ENCODE measurements at regions not wholly inside any gene's neighbourhood (a gene's known extent, or its start where the extent isn't known, plus 50 kb on each side); places are given as distances from the start of the nearest gene placed in this dataset.

- Histone ChIP-seq H3K27ac (ENCODE audit: low read length) (no peak overlapping the region), H3K4me3 (ENCODE audit: control insufficient read depth in 1 of 2, extremely low read depth in 1 of 2, low read length in 1 of 2) (no peak overlapping the region), H3K27me3 (replicated peaks in 1 of 2; ENCODE audit: control insufficient read depth in 2 of 2, extremely low read depth in 1 of 2, insufficient read depth in 2 of 2, low read length in 1 of 2) (no peaks in the 10 kb centered on the region), H3K9me3 (no peaks in the 10 kb centered on the region), H3K4me1 (ENCODE audit: control insufficient read depth in 1 of 2, extremely low read depth in 1 of 2, insufficient read depth in 2 of 2, low read length in 2 of 2) (no peaks in the 10 kb centered on the region), H3K36me3 (ENCODE audit: control insufficient read depth in 2 of 2, extremely low read depth in 1 of 2, insufficient read depth in 1 of 2, low read length in 1 of 2) (no peaks in the 10 kb centered on the region)
- peaks cover 3 to 4% (median 4%) of the 10 kb centered on the region in 3 donors for H3K9me3 Mint-ChIP-seq
- no CpG with 5 or more reads among the region's 1 CpG for WGBS (ENCODE audit: insufficient coverage)
- ChIA-PET CTCF (no interaction called here), POLR2A (no interaction called here)
- H3K27ac Mint-ChIP-seq: no peak overlapping the region
- H3K27me3 Mint-ChIP-seq: no peaks in the 10 kb centered on the region
- H3K36me3 Mint-ChIP-seq: no peaks in the 10 kb centered on the region
- no peaks in the 10 kb centered on the region for H3K4me1 Mint-ChIP-seq
- no peak for ATAC-seq (replicated peaks in 1 of 4)
- DNase-seq: no peak
- no peak overlapping the region for H3K4me3 Mint-ChIP-seq
Observed at GRCh38 chr5:26572480-26572879, 465.9 kb downstream of the CDH9 start.

- Mint-ChIP-seq H3K9me3 (peaks cover 11 to 19% (median 15%) of the 10 kb centered on the region in 3 donors), H3K4me3 (no peak overlapping the region), H3K36me3 (no peaks in the 10 kb centered on the region), H3K27ac (no peak overlapping the region), H3K4me1 (no peaks in the 10 kb centered on the region), H3K27me3 (no peaks in the 10 kb centered on the region)
- Histone ChIP-seq H3K36me3 (ENCODE audit: control insufficient read depth in 2 of 2, extremely low read depth in 1 of 2, insufficient read depth in 1 of 2, low read length in 1 of 2) (no peaks in the 10 kb centered on the region), H3K27ac (ENCODE audit: low read length) (no peak overlapping the region), H3K4me3 (ENCODE audit: control insufficient read depth in 1 of 2, extremely low read depth in 1 of 2, low read length in 1 of 2) (no peak overlapping the region), H3K9me3 (no peaks in the 10 kb centered on the region), H3K4me1 (ENCODE audit: control insufficient read depth in 1 of 2, extremely low read depth in 1 of 2, insufficient read depth in 2 of 2, low read length in 2 of 2) (no peaks in the 10 kb centered on the region), H3K27me3 (replicated peaks in 1 of 2; ENCODE audit: control insufficient read depth in 2 of 2, extremely low read depth in 1 of 2, insufficient read depth in 2 of 2, low read length in 1 of 2) (no peaks in the 10 kb centered on the region)
- DNase-seq (no peak), ATAC-seq (replicated peaks in 1 of 4) (no peak)
- ChIA-PET POLR2A (no interaction called here), CTCF (no interaction called here)
- 92% methylated on average over 14 of the region's 14 CpGs for WGBS (ENCODE audit: insufficient coverage)
Observed at GRCh38 chr5:26569929-26570258, 468.5 kb downstream of the CDH9 start.

GRCh38 chr5:26569241-26569928, 469.0 kb downstream of the CDH9 start:
- 88% methylated on average over 23 of the region's 26 CpGs for WGBS (ENCODE audit: insufficient coverage)

GRCh38 chr5:26568316-26568715, 470.1 kb downstream of the CDH9 start:
- DNase-seq: no peak
- Mint-ChIP-seq H3K9me3 (peaks cover 12 to 22% (median 20%) of the 10 kb centered on the region in 3 donors), H3K27me3 (no peaks in the 10 kb centered on the region), H3K36me3 (no peaks in the 10 kb centered on the region), H3K4me1 (no peaks in the 10 kb centered on the region), H3K4me3 (no peak overlapping the region), H3K27ac (no peak overlapping the region)
- H3K27me3 ChIP-seq (replicated peaks in 1 of 2; ENCODE audit: control insufficient read depth in 2 of 2, extremely low read depth in 1 of 2, insufficient read depth in 2 of 2, low read length in 1 of 2): no peaks in the 10 kb centered on the region
- WGBS (ENCODE audit: insufficient coverage): 73% methylated on average over 9 of the region's 9 CpGs
- no peaks in the 10 kb centered on the region for H3K9me3 ChIP-seq
- POLR2A ChIA-PET: no interaction called here
- CTCF ChIA-PET: no interaction called here
- H3K36me3 ChIP-seq (ENCODE audit: control insufficient read depth in 2 of 2, extremely low read depth in 1 of 2, insufficient read depth in 1 of 2, low read length in 1 of 2): no peaks in the 10 kb centered on the region
- H3K4me3 ChIP-seq (ENCODE audit: control insufficient read depth in 1 of 2, extremely low read depth in 1 of 2, low read length in 1 of 2): no peak overlapping the region
- no peaks in the 10 kb centered on the region for H3K4me1 ChIP-seq (ENCODE audit: control insufficient read depth in 1 of 2, extremely low read depth in 1 of 2, insufficient read depth in 2 of 2, low read length in 2 of 2)
- H3K27ac ChIP-seq (ENCODE audit: low read length): no peak overlapping the region
- no peak for ATAC-seq (replicated peaks in 1 of 4)

More at GRCh38 chr5:26569241-26569928, 469.0 kb downstream of the CDH9 start:
- H3K4me3 Mint-ChIP-seq: no peak overlapping the region
- no peaks in the 10 kb centered on the region for H3K4me1 ChIP-seq (ENCODE audit: control insufficient read depth in 1 of 2, extremely low read depth in 1 of 2, insufficient read depth in 2 of 2, low read length in 2 of 2)
- DNase-seq: no peak
- H3K36me3 Mint-ChIP-seq: no peaks in the 10 kb centered on the region
- no peaks in the 10 kb centered on the region for H3K36me3 ChIP-seq (ENCODE audit: control insufficient read depth in 2 of 2, extremely low read depth in 1 of 2, insufficient read depth in 1 of 2, low read length in 1 of 2)
- H3K27me3 ChIP-seq (replicated peaks in 1 of 2; ENCODE audit: control insufficient read depth in 2 of 2, extremely low read depth in 1 of 2, insufficient read depth in 2 of 2, low read length in 1 of 2): no peaks in the 10 kb centered on the region
- no peaks in the 10 kb centered on the region for H3K27me3 Mint-ChIP-seq
- POLR2A ChIA-PET: no interaction called here
- no peak overlapping the region for H3K4me3 ChIP-seq (ENCODE audit: control insufficient read depth in 1 of 2, extremely low read depth in 1 of 2, low read length in 1 of 2)
- H3K9me3 ChIP-seq: no peaks in the 10 kb centered on the region
- no peaks in the 10 kb centered on the region for H3K4me1 Mint-ChIP-seq
- peaks cover 12 to 19% (median 15%) of the 10 kb centered on the region in 3 donors for H3K9me3 Mint-ChIP-seq
- ATAC-seq (replicated peaks in 1 of 4): no peak
- no peak overlapping the region for H3K27ac Mint-ChIP-seq
- CTCF ChIA-PET: no interaction called here
- no peak overlapping the region for H3K27ac ChIP-seq (ENCODE audit: low read length)

DNA sequence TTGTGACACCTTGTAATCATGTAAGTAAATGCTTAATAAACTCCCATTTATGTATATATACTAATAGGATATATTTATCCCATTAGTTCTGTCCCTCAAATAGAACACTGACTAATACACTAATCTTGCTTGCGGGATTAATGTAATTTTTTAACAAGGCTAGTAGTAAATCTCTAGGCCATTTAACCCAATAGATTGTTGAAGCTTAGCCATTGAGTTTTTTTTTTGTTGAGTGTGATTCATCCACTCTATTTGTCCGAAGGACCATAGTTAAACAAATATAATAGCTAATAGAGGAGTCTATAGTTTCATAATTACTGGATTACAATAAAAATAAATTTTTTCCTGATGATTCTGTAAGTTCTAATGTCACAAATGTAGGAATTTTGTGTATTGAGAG, 474.4 kb downstream of the CDH9 start:
- ChIA-PET CTCF (interaction anchor here in 1 of 2 donors (0.7 kb wide), 1 partner anchor 15 kb away, joined by 3 read pairs; no protein-coding TSS in a partner anchor), POLR2A (no interaction called here)
- H3K27ac Mint-ChIP-seq: no peak overlapping the region
- Histone ChIP-seq H3K36me3 (ENCODE audit: control insufficient read depth in 2 of 2, extremely low read depth in 1 of 2, insufficient read depth in 1 of 2, low read length in 1 of 2) (no peaks in the 10 kb centered on the region), H3K27ac (ENCODE audit: low read length) (no peak overlapping the region), H3K4me1 (ENCODE audit: control insufficient read depth in 1 of 2, extremely low read depth in 1 of 2, insufficient read depth in 2 of 2, low read length in 2 of 2) (no peaks in the 10 kb centered on the region), H3K9me3 (no peaks in the 10 kb centered on the region), H3K4me3 (ENCODE audit: control insufficient read depth in 1 of 2, extremely low read depth in 1 of 2, low read length in 1 of 2) (no peak overlapping the region), H3K27me3 (replicated peaks in 1 of 2; ENCODE audit: control insufficient read depth in 2 of 2, extremely low read depth in 1 of 2, insufficient read depth in 2 of 2, low read length in 1 of 2) (no peaks in the 10 kb centered on the region)
- H3K36me3 Mint-ChIP-seq: no peaks in the 10 kb centered on the region
- no peak overlapping the region for H3K4me3 Mint-ChIP-seq
- H3K4me1 Mint-ChIP-seq: no peaks in the 10 kb centered on the region
- DNase-seq (no peak), ATAC-seq (replicated peaks in 1 of 4) (no peak)
- no CpG with 5 or more reads among the region's 2 CpGs for WGBS (ENCODE audit: insufficient coverage)
- no peaks in the 10 kb centered on the region for H3K27me3 Mint-ChIP-seq
- H3K9me3 Mint-ChIP-seq: peaks cover 8 to 23% (median 22%) of the 10 kb centered on the region in 3 donors

GRCh38 chr5:26553079-26553478, 485.3 kb downstream of the CDH9 start:
- ChIA-PET CTCF (no interaction called here), POLR2A (interaction anchor here in 1 of 2 donors (0.6 kb wide), 1 partner anchor 76 kb away, joined by 3 read pairs; no protein-coding TSS in a partner anchor)
- H3K36me3 Mint-ChIP-seq: no peaks in the 10 kb centered on the region
- DNase-seq (no peak), ATAC-seq (replicated peaks in 1 of 4) (no peak)
- WGBS (ENCODE audit: insufficient coverage): 67% methylated on average over 1 of the region's 2 CpGs
- no peaks in the 10 kb centered on the region for H3K9me3 ChIP-seq
- H3K9me3 Mint-ChIP-seq: peaks cover 14 to 33% (median 32%) of the 10 kb centered on the region in 3 donors
- no peak overlapping the region for H3K27ac ChIP-seq (ENCODE audit: low read length)
- no peak overlapping the region for H3K27ac Mint-ChIP-seq
- no peak overlapping the region for H3K4me3 ChIP-seq (ENCODE audit: control insufficient read depth in 1 of 2, extremely low read depth in 1 of 2, low read length in 1 of 2)
- H3K27me3 Mint-ChIP-seq: no peaks in the 10 kb centered on the region
- no peaks in the 10 kb centered on the region for H3K4me1 ChIP-seq (ENCODE audit: control insufficient read depth in 1 of 2, extremely low read depth in 1 of 2, insufficient read depth in 2 of 2, low read length in 2 of 2)
- no peak overlapping the region for H3K4me3 Mint-ChIP-seq
- no peaks in the 10 kb centered on the region for H3K27me3 ChIP-seq (replicated peaks in 1 of 2; ENCODE audit: control insufficient read depth in 2 of 2, extremely low read depth in 1 of 2, insufficient read depth in 2 of 2, low read length in 1 of 2)
- no peaks in the 10 kb centered on the region for H3K4me1 Mint-ChIP-seq
- no peaks in the 10 kb centered on the region for H3K36me3 ChIP-seq (ENCODE audit: control insufficient read depth in 2 of 2, extremely low read depth in 1 of 2, insufficient read depth in 1 of 2, low read length in 1 of 2)

DNA sequence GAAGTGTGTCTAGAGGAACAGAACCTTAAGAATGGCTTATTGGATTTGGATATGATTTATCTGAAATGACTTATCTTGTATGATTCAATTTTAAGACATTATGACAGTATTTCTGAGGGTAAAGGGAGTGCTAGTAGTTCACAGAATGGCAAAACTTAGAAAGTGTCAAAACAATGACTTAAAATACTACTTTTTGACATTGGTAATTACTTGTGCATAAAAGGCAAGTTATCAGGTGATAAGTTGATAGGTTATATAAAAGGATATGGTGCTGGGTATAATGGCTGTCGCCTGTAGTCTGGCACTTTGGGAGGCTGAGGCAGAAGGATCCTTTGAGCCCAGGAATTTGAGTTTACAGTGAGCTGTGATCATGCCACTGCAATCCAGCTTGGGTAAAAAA, 494.4 kb downstream of the CDH9 start:
- H3K9me3 ChIP-seq: no peaks in the 10 kb centered on the region
- Mint-ChIP-seq H3K4me1 (no peaks in the 10 kb centered on the region), H3K27me3 (no peaks in the 10 kb centered on the region), H3K27ac (no peak overlapping the region), H3K9me3 (peaks cover 22 to 39% (median 28%) of the 10 kb centered on the region in 3 donors), H3K4me3 (no peak overlapping the region), H3K36me3 (no peaks in the 10 kb centered on the region)
- H3K27ac ChIP-seq (ENCODE audit: low read length): no peak overlapping the region
- DNase-seq (no peak), ATAC-seq (replicated peaks in 1 of 4) (no peak)
- ChIA-PET CTCF (no interaction called here), POLR2A (no interaction called here)
- no peaks in the 10 kb centered on the region for H3K27me3 ChIP-seq (replicated peaks in 1 of 2; ENCODE audit: control insufficient read depth in 2 of 2, extremely low read depth in 1 of 2, insufficient read depth in 2 of 2, low read length in 1 of 2)
- H3K4me1 ChIP-seq (ENCODE audit: control insufficient read depth in 1 of 2, extremely low read depth in 1 of 2, insufficient read depth in 2 of 2, low read length in 2 of 2): no peaks in the 10 kb centered on the region
- WGBS (ENCODE audit: insufficient coverage): 82% methylated on average over 1 of the region's 1 CpG
- H3K36me3 ChIP-seq (ENCODE audit: control insufficient read depth in 2 of 2, extremely low read depth in 1 of 2, insufficient read depth in 1 of 2, low read length in 1 of 2): no peaks in the 10 kb centered on the region
- no peak overlapping the region for H3K4me3 ChIP-seq (ENCODE audit: control insufficient read depth in 1 of 2, extremely low read depth in 1 of 2, low read length in 1 of 2)

All from T-cell (primary cell).